ENCODE measurements at regions not wholly inside any gene's neighbourhood (a gene's known extent, or its start where the extent isn't known, plus 50 kb on each side); places are given as distances from the start of the nearest gene placed in this dataset.

- TF ChIP-seq POLR2A (IDR thresholded peaks at IDR 0.05; ENCODE audit: extremely low read depth, insufficient read length) (no peak), MAX (IDR thresholded peaks at IDR 0.05; ENCODE audit: low read depth, low read length) (no peak), MYC (IDR thresholded peaks at IDR 0.05; ENCODE audit: low read depth, low read length) (no peak)
- TF ChIP-seq, protein P1, sequence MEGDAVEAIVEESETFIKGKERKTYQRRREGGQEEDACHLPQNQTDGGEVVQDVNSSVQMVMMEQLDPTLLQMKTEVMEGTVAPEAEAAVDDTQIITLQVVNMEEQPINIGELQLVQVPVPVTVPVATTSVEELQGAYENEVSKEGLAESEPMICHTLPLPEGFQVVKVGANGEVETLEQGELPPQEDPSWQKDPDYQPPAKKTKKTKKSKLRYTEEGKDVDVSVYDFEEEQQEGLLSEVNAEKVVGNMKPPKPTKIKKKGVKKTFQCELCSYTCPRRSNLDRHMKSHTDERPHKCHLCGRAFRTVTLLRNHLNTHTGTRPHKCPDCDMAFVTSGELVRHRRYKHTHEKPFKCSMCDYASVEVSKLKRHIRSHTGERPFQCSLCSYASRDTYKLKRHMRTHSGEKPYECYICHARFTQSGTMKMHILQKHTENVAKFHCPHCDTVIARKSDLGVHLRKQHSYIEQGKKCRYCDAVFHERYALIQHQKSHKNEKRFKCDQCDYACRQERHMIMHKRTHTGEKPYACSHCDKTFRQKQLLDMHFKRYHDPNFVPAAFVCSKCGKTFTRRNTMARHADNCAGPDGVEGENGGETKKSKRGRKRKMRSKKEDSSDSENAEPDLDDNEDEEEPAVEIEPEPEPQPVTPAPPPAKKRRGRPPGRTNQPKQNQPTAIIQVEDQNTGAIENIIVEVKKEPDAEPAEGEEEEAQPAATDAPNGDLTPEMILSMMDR (IDR thresholded peaks at IDR 0.05; ENCODE audit: low read depth, low read length): no peak
Observed at GRCh38 chr5:166781737-166782136, 1509.7 kb upstream of the WWC1 start.

Data from NB4 (cell line).